IMR-90 (cell line): ENCODE measurements at regions not wholly inside any gene's neighbourhood (a gene's known extent, or its start where the extent isn't known, plus 50 kb on each side); places are given as distances from the start of the nearest gene placed in this dataset.
A peak's percentile ranks its signal among the peaks of the same experiment; 100 is the strongest.

Experiments used
- CEBPB ChIP-seq: IDR thresholded peaks from 2 replicates; pipeline ENCODE4 v1.6.1; 2012; ENCODE audit warnings: low read depth, low read length, improper control_type of control experiment
- CTCF ChIP-seq: conservative IDR thresholded peaks from 2 replicates; pipeline ENCODE4 v1.5.1; 2012; ENCODE audit warnings: mild to moderate bottlenecking, low read depth, low read length, improper control_type of control experiment
- MAFK ChIP-seq: IDR thresholded peaks from 2 replicates; pipeline ENCODE4 v1.6.1; 2012; ENCODE audit warnings: low read depth, low read length, improper control_type of control experiment
- SMC3 ChIP-seq: fragments of 150-350 bp; IDR thresholded peaks from 2 replicates; pipeline ENCODE4 v1.6.1; 2016; ENCODE audit warnings: low read depth, mild to moderate bottlenecking, antibody characterized with exemption, low read length, moderate library complexity
- USF2 ChIP-seq: fragments of 150-350 bp; IDR thresholded peaks from 2 replicates; pipeline ENCODE4 v1.6.1; 2017; ENCODE audit warnings: mild to moderate bottlenecking, antibody characterized with exemption, low read length, low read depth

- TF ChIP-seq CTCF (no peak), MAFK (no peak), SMC3 (no peak), USF2 (no peak), CEBPB (peak; percentile 71)
These were observed 186.9 kb upstream of the ADGRL4 start for GRCh38 chr1:79193211-79194079.
